Tibial nerve (tissue), 4 donors: ENCODE measurements at regions not wholly inside any gene's neighbourhood (a gene's known extent, or its start where the extent isn't known, plus 50 kb on each side); places are given as distances from the start of the nearest gene placed in this dataset.

Experiments
- DNase-seq, 2 donors: peaks; one replicate each; pipeline ENCODE4 v3.0.0-alpha.2; 2019; ENCODE audit warnings: low spot score in 2 of 2
- H3K27ac ChIP-seq, 4 donors: fragments of 200-600 bp; sonication (generic) in 3 of 4; one replicate each; pipeline ENCODE4 v1.5.1; 2017 to 2019; ENCODE audit warnings: mild to moderate bottlenecking in 1 of 4
- H3K27me3 ChIP-seq, 2 donors: fragments of 200-600 bp; sonication (generic) in 1 of 2; one replicate each; pipeline versions ENCODE4 v1.5.1 to v1.6.0; 2017 to 2019
- H3K36me3 ChIP-seq, 3 donors: fragments of 200-600 bp; sonication (generic); one replicate each; pipeline ENCODE4 v1.5.1; 2018 to 2019
- H3K4me1 ChIP-seq, 4 donors: fragments of 200-600 bp; sonication (generic) in 3 of 4; one replicate each; pipeline ENCODE4 v1.5.1; 2017 to 2019
- H3K4me3 ChIP-seq, 4 donors: fragments of 200-600 bp; sonication (generic) in 3 of 4; one replicate each; pipeline ENCODE4 v1.5.1; 2017 to 2019; ENCODE audit warnings: mild to moderate bottlenecking in 1 of 4, moderate library complexity in 1 of 4
- H3K9me3 ChIP-seq, 4 donors: fragments of 200-600 bp; sonication (generic) in 3 of 4; one replicate each; pipeline ENCODE4 v1.5.1; 2017 to 2019
- CTCF ChIP-seq, 5 experiments: fragments of 200-600 bp in 3 of 5; fragments of 450-650 bp in 2 of 5; sonication (generic) in 3 of 5; IDR thresholded peaks; one replicate each; pipeline ENCODE4 v1.5.1; 2016 to 2019; ENCODE audit warnings: antibody characterized with exemption in 5 of 5, mild to moderate bottlenecking in 3 of 5, moderate library complexity in 2 of 5
- EP300 ChIP-seq, 2 donors: sonication (generic); formaldehyde crosslinking; IDR thresholded peaks; one replicate each; pipeline ENCODE4 v1.6.1; 2017; ENCODE audit warnings: antibody characterized with exemption in 2 of 2, mild to moderate bottlenecking in 1 of 2
- POLR2A ChIP-seq, 2 donors: fragments of 450-650 bp; IDR thresholded peaks; one replicate each; pipeline ENCODE4 v1.6.1; 2017; ENCODE audit warnings: antibody characterized with exemption in 2 of 2, mild to moderate bottlenecking in 2 of 2, moderate library complexity in 2 of 2
- WGBS, 2 donors: methylation state at CpG; one replicate each; pipeline ENCODE4 v1.1.5; 2018; 5-methylcytosine and 5-hydroxymethylcytosine counted together

- TF ChIP-seq CTCF (IDR thresholded peaks at IDR 0.05) (no peak), EP300 (IDR thresholded peaks at IDR 0.05) (no peak), POLR2A (IDR thresholded peaks at IDR 0.05) (no peak)
- WGBS, 2 donors, result 62 to 72% methylated on average over 6 to 8 of the region's 8 CpGs
- Histone ChIP-seq H3K36me3 (no peaks in the 10 kb centered on the region), H3K27me3 (peaks cover 0 to 13% of the 10 kb centered on the region in 2 donors), H3K4me1 (no peaks in the 10 kb centered on the region), H3K9me3 (peaks cover 0 to 27% (median 0%) of the 10 kb centered on the region in 4 donors), H3K27ac (no peak overlapping the region), H3K4me3 (no peak overlapping the region)
- no peak for DNase-seq
Measured at GRCh38 chr4:3854661-3855060, 88.5 kb downstream of the ADRA2C start.

GRCh38 chr4:3855646-3856045 lies 89.5 kb downstream of the ADRA2C start:
- Histone ChIP-seq H3K27ac (no peak overlapping the region), H3K36me3 (no peaks in the 10 kb centered on the region), H3K4me3 (no peak overlapping the region), H3K4me1 (no peaks in the 10 kb centered on the region), H3K9me3 (peaks cover 0 to 17% (median 0%) of the 10 kb centered on the region in 4 donors), H3K27me3 (peaks cover 0 to 23% of the 10 kb centered on the region in 2 donors)
- 74 to 80% methylated on average over 9 of the region's 9 CpGs for WGBS, 2 donors
- DNase-seq, result no peak
- TF ChIP-seq CTCF (IDR thresholded peaks at IDR 0.05) (no peak), POLR2A (IDR thresholded peaks at IDR 0.05) (no peak), EP300 (IDR thresholded peaks at IDR 0.05) (no peak)

GRCh38 chr4:3856604-3857204 lies 90.5 kb downstream of the ADRA2C start:
- DNase-seq, result no peak
- Histone ChIP-seq H3K36me3 (no peaks in the 10 kb centered on the region), H3K9me3 (peaks cover 0 to 7% (median 0%) of the 10 kb centered on the region in 4 donors), H3K27ac (no peak overlapping the region), H3K27me3 (peaks cover 0 to 32% of the 10 kb centered on the region in 2 donors), H3K4me3 (no peak overlapping the region), H3K4me1 (no peaks in the 10 kb centered on the region)
- WGBS, 2 donors, result 48 to 59% methylated on average over 5 to 8 of the region's 8 CpGs
- TF ChIP-seq EP300 (IDR thresholded peaks at IDR 0.05) (no peak), CTCF (IDR thresholded peaks at IDR 0.05) (no peak), POLR2A (IDR thresholded peaks at IDR 0.05) (no peak)

GRCh38 chr4:3857269-3857926 lies 91.2 kb downstream of the ADRA2C start:
- no peaks in the 10 kb centered on the region for H3K9me3 ChIP-seq
- H3K36me3 ChIP-seq, result no peaks in the 10 kb centered on the region
- H3K27ac ChIP-seq, result no peak overlapping the region
- H3K4me1 ChIP-seq, result no peaks in the 10 kb centered on the region
- no peak for TF ChIP-seq CTCF (IDR thresholded peaks at IDR 0.05)
- TF ChIP-seq EP300 (IDR thresholded peaks at IDR 0.05), result no peak
- TF ChIP-seq POLR2A (IDR thresholded peaks at IDR 0.05), result no peak
- no peak overlapping the region for H3K4me3 ChIP-seq
- H3K27me3 ChIP-seq, result peaks cover 0 to 35% of the 10 kb centered on the region in 2 donors
- WGBS, 2 donors, result 59 to 60% methylated on average over 9 of the region's 9 CpGs
- no peak for DNase-seq

GRCh38 chr4:3858046-3858730 lies 92.0 kb downstream of the ADRA2C start:
- DNase-seq, result no peak
- Histone ChIP-seq H3K9me3 (no peaks in the 10 kb centered on the region), H3K4me3 (no peak overlapping the region), H3K27ac (no peak overlapping the region), H3K36me3 (no peaks in the 10 kb centered on the region), H3K27me3 (peaks cover 0 to 43% of the 10 kb centered on the region in 2 donors), H3K4me1 (no peaks in the 10 kb centered on the region)
- 71 to 72% methylated on average over 5 to 6 of the region's 6 CpGs for WGBS, 2 donors
- TF ChIP-seq EP300 (IDR thresholded peaks at IDR 0.05), result no peak
- TF ChIP-seq CTCF (IDR thresholded peaks at IDR 0.05), result no peak
- no peak for TF ChIP-seq POLR2A (IDR thresholded peaks at IDR 0.05)
